GM21723 (cell line): ENCODE measurements at regions not wholly inside any gene's neighbourhood (a gene's known extent, or its start where the extent isn't known, plus 50 kb on each side); places are given as distances from the start of the nearest gene placed in this dataset.
"Not testable (repeated sequence)": the region's sequence is repeated elsewhere in the genome, so short reads cannot be mapped to it uniquely, and the experiment has no call there.

ENCODE experiments used
- ATAC-seq: cut with Tn5 transposase; IDR thresholded peaks from one replicate; pipeline ENCODE4 v1.9.1; 2021; ENCODE audit warnings: mild to moderate bottlenecking, moderate library complexity; ENCODE audit not compliant: unreplicated experiment

- no peak for ATAC-seq
Observed at GRCh38 chr4:100907465-100908454, 389.9 kb upstream of the EMCN start.

- ATAC-seq = no peak
Observed at GRCh38 chr4:100906973-100907372, 389.2 kb upstream of the EMCN start.

- ATAC-seq = not testable (repeated sequence)
Observed at GRCh38 chr4:100900945-100901344, 383.1 kb upstream of the EMCN start.

GRCh38 chr4:100900134-100900533, 382.3 kb upstream of the EMCN start:
- ATAC-seq = no peak

GRCh38 chr4:100898844-100899243, 381.0 kb upstream of the EMCN start:
- ATAC-seq = no peak

GRCh38 chr4:100895556-100896197, 377.9 kb upstream of the EMCN start:
- ATAC-seq = peak; percentile 97

GRCh38 chr4:100894339-100894870, 376.6 kb upstream of the EMCN start:
- no peak for ATAC-seq

- no peak for ATAC-seq
Observed at GRCh38 chr4:100891808-100892207, 374.0 kb upstream of the EMCN start.

- ATAC-seq = no peak
Observed at GRCh38 chr4:100889898-100890297, 372.1 kb upstream of the EMCN start.

- no peak for ATAC-seq
Observed at GRCh38 chr4:100889401-100889800, 371.6 kb upstream of the EMCN start.

- no peak for ATAC-seq
Observed at GRCh38 chr4:100882661-100883060, 364.8 kb upstream of the EMCN start.

GRCh38 chr4:100881283-100881682, 363.5 kb upstream of the EMCN start:
- ATAC-seq = no peak

GRCh38 chr4:100880011-100880410, 362.2 kb upstream of the EMCN start:
- ATAC-seq = no peak

- ATAC-seq = no peak
Observed at GRCh38 chr4:100879471-100879870, 361.6 kb upstream of the EMCN start.

GRCh38 chr4:100876546-100876945, 358.7 kb upstream of the EMCN start:
- no peak for ATAC-seq

GRCh38 chr4:100875296-100876068, 357.7 kb upstream of the EMCN start:
- no peak for ATAC-seq

GRCh38 chr4:100872811-100873210, 355.0 kb upstream of the EMCN start:
- no peak for ATAC-seq

GRCh38 chr4:100870940-100871772, 353.3 kb upstream of the EMCN start:
- ATAC-seq = no peak

- ATAC-seq = no peak
Observed at GRCh38 chr4:100869276-100869675, 351.5 kb upstream of the EMCN start.

- ATAC-seq = not testable (repeated sequence)
Observed at GRCh38 chr4:100868281-100868680, 350.5 kb upstream of the EMCN start.
